IMR-90 (cell line): ENCODE measurements at regions not wholly inside any gene's neighbourhood (a gene's known extent, or its start where the extent isn't known, plus 50 kb on each side); places are given as distances from the start of the nearest gene placed in this dataset.

Source experiments
- ATAC-seq: fragments of 200-7000 bp; cut with Tn5 transposase; 2 replicates; pipeline ENCODE4 v1.9.1; 2020; ENCODE audit warnings: low read depth, mild to moderate bottlenecking, moderate library complexity
- BruUV-seq: library from RNA; stranded (reverse); fragments of 400-500 nt; replicated peaks from 2 replicates; lab custom pipeline; 2021; lab: Mats Ljungman, UMichigan
- CTCF ChIA-PET: fragments of 300-600 bp; formaldehyde crosslinking; extraction: SDS; loops from one replicate; lab custom pipeline; 2021; ENCODE audit warnings: antibody characterized with exemption; lab: Yijun Ruan, JAX
- POLR2A ChIA-PET: fragments of 300-600 bp; sonication (Branson Sonifier 250); formaldehyde crosslinking; loops from one replicate; lab custom pipeline; 2022; ENCODE audit warnings: antibody characterized with exemption; ENCODE audit not compliant: unreplicated experiment; lab: Charles Lee
- DNase-seq: peaks from one replicate; pipeline ENCODE4 v3.0.0; 2013
- H2AFZ ChIP-seq: replicated peaks from 2 replicates; pipeline ENCODE3; 2013; ENCODE audit warnings: low read length, mild to moderate bottlenecking; ENCODE audit not compliant: poor library complexity
- H2AK5ac ChIP-seq: 2 replicates; pipeline ENCODE4 v1.6.1; 2013; ENCODE audit warnings: low read depth, low read length, inconsistent platforms
- H2AK9ac ChIP-seq: replicated peaks from 2 replicates; pipeline ENCODE3; 2013; ENCODE audit warnings: mild to moderate bottlenecking, low read depth, low read length, moderate library complexity; ENCODE audit not compliant: poor library complexity
- H2BK120ac ChIP-seq: 2 replicates; pipeline ENCODE4 v1.6.1; 2013; ENCODE audit warnings: low read depth, low read length, inconsistent platforms
- H2BK15ac ChIP-seq: 3 replicates; pipeline ENCODE4 v1.6.1; 2013; ENCODE audit warnings: low read depth, low read length, inconsistent platforms
- H2BK20ac ChIP-seq: 2 replicates; pipeline ENCODE4 v1.6.1; 2013; ENCODE audit warnings: low read depth, mild to moderate bottlenecking, inconsistent platforms, low read length, moderate library complexity
- H2BK5ac ChIP-seq: 2 replicates; pipeline ENCODE4 v1.6.1; 2013; ENCODE audit warnings: mild to moderate bottlenecking, low read depth, low read length, inconsistent platforms; ENCODE audit not compliant: poor library complexity, severe bottlenecking
- H3K14ac ChIP-seq: replicated peaks from 2 replicates; pipeline ENCODE4 v1.6.1; 2013; ENCODE audit warnings: low read depth, low read length, inconsistent platforms
- H3K18ac ChIP-seq: 2 replicates; pipeline ENCODE4 v1.6.1; 2013; ENCODE audit warnings: low read depth, low read length, control low read depth
- H3K23ac ChIP-seq: 2 replicates; pipeline ENCODE4 v1.6.1; 2013; ENCODE audit warnings: low read depth, low read length, inconsistent platforms
- H3K27ac ChIP-seq: 2 replicates; pipeline ENCODE4 v1.5.1; 2013; ENCODE audit warnings: mild to moderate bottlenecking, control low read depth, low read length; ENCODE audit not compliant: insufficient read depth
- H3K27me3 ChIP-seq: 2 replicates; pipeline ENCODE4 v1.6.1; 2013; ENCODE audit warnings: low read length; ENCODE audit not compliant: control insufficient read depth, insufficient read depth
- H3K36me3 ChIP-seq: 2 replicates; pipeline ENCODE4 v1.6.1; 2013; ENCODE audit warnings: low read length, mixed read lengths; ENCODE audit not compliant: control insufficient read depth, insufficient read depth
- H3K4ac ChIP-seq: 2 replicates; pipeline ENCODE4 v1.6.1; 2013; ENCODE audit warnings: low read depth, low read length, inconsistent platforms
- H3K4me1 ChIP-seq: 2 replicates; pipeline ENCODE4 v1.6.1; 2013; ENCODE audit warnings: low read length, mixed read lengths; ENCODE audit not compliant: control insufficient read depth, insufficient read depth
- H3K4me2 ChIP-seq: 2 replicates; pipeline ENCODE4 v1.6.1; 2013; ENCODE audit warnings: low read depth, mild to moderate bottlenecking, control low read depth, low read length, moderate library complexity
- H3K4me3 ChIP-seq: 2 replicates; pipeline ENCODE4 v1.5.1; 2013; ENCODE audit warnings: low read depth, mild to moderate bottlenecking, control low read depth, low read length, moderate library complexity; ENCODE audit not compliant: insufficient read depth
- H3K56ac ChIP-seq: 2 replicates; pipeline ENCODE4 v1.6.1; 2013; ENCODE audit warnings: low read length, inconsistent platforms; ENCODE audit not compliant: insufficient read depth; ENCODE audit errors: extremely low read depth
- H3K79me1 ChIP-seq, 2 experiments: 2 replicates each; pipeline ENCODE4 v1.6.1; 2013; ENCODE audit warnings: low read length in 2 of 2, inconsistent platforms in 1 of 2, low read depth in 1 of 2
- H3K9ac ChIP-seq: 2 replicates; pipeline ENCODE4 v1.6.1; 2013; ENCODE audit warnings: low read depth, low read length, control low read depth
- H3K9me1 ChIP-seq: 2 replicates; pipeline ENCODE4 v1.6.1; 2013; ENCODE audit warnings: low read length, inconsistent platforms; ENCODE audit not compliant: insufficient read depth
- H3K9me3 ChIP-seq: 2 replicates; pipeline ENCODE4 v1.6.1; 2013; ENCODE audit warnings: low read length; ENCODE audit not compliant: control insufficient read depth, insufficient read depth
- H4K20me1 ChIP-seq: 2 replicates; pipeline ENCODE4 v1.6.1; 2013; ENCODE audit warnings: low read length, inconsistent platforms; ENCODE audit not compliant: insufficient read depth
- H4K5ac ChIP-seq: 2 replicates; pipeline ENCODE4 v1.6.1; 2013; ENCODE audit warnings: mild to moderate bottlenecking, low read depth, low read length, control low read depth
- H4K8ac ChIP-seq, 2 experiments: 2 replicates each; pipeline ENCODE4 v1.6.1; 2013; ENCODE audit warnings: low read depth in 2 of 2, low read length in 2 of 2, control low read depth in 1 of 2, inconsistent platforms in 1 of 2
- H4K91ac ChIP-seq: 2 replicates; pipeline ENCODE4 v1.6.1; 2013; ENCODE audit warnings: low read depth, low read length, inconsistent platforms; ENCODE audit not compliant: insufficient read depth
- BHLHE40 ChIP-seq: fragments of 150-350 bp; IDR thresholded peaks from 2 replicates; pipeline ENCODE4 v1.6.1; 2016; ENCODE audit warnings: mild to moderate bottlenecking, low read depth, low read length
- CHD1 ChIP-seq: IDR thresholded peaks from 2 replicates; pipeline ENCODE4 v1.6.1; 2012; ENCODE audit warnings: low read depth, low read length, improper control_type of control experiment
- FOS ChIP-seq: fragments of 150-350 bp; IDR thresholded peaks from 2 replicates; pipeline ENCODE4 v1.6.1; 2016; ENCODE audit warnings: low read depth, low read length
- NFE2L2 ChIP-seq: fragments of 150-350 bp; IDR thresholded peaks from 2 replicates; pipeline ENCODE4 v1.6.1; 2016; ENCODE audit warnings: low read depth, mild to moderate bottlenecking, low read length
- RCOR1 ChIP-seq: IDR thresholded peaks from 2 replicates; pipeline ENCODE4 v1.6.1; 2012; ENCODE audit warnings: mild to moderate bottlenecking, low read length, improper control_type of control experiment; ENCODE audit not compliant: insufficient replicate concordance
- RFX5 ChIP-seq: IDR thresholded peaks from 2 replicates; pipeline ENCODE4 v1.8.0; 2012; ENCODE audit warnings: low read depth, mild to moderate bottlenecking, low read length, moderate library complexity
- SMC3 ChIP-seq: fragments of 150-350 bp; IDR thresholded peaks from 2 replicates; pipeline ENCODE4 v1.6.1; 2016; ENCODE audit warnings: low read depth, mild to moderate bottlenecking, antibody characterized with exemption, low read length, moderate library complexity
- USF2 ChIP-seq: fragments of 150-350 bp; IDR thresholded peaks from 2 replicates; pipeline ENCODE4 v1.6.1; 2017; ENCODE audit warnings: mild to moderate bottlenecking, antibody characterized with exemption, low read length, low read depth
- dilution Hi-C: fragments of 300-500 bp; cut with HindIII; formaldehyde crosslinking; loops from one replicate; pipeline ENCODE4 v1.14.3; 2018; ENCODE audit warnings: low sequenced_read_pairs; ENCODE audit not compliant: unreplicated experiment
- in situ Hi-C: fragments of 300-500 bp; cut with MboI; formaldehyde crosslinking; loops from 3 replicates; pipeline ENCODE4 v1.14.3; 2019; ENCODE audit warnings: low sequenced_read_pairs, inconsistent platforms, mixed read lengths
- intact Hi-C: fragments of 100-400 bp; cut with micrococcal nuclease; formaldehyde crosslinking; loops from 2 replicates; pipeline ENCODE4 v1.10.0; 2022

- H3K23ac ChIP-seq = no peak overlapping the region
- H3K27me3 ChIP-seq = no peaks in the 10 kb centered on the region
- intact Hi-C loops (no loop called here), in situ Hi-C loops (no loop called here), dilution Hi-C loops (no loop called here)
- no peak overlapping the region for H2BK15ac ChIP-seq
- no peak overlapping the region for H2BK120ac ChIP-seq
- H4K5ac ChIP-seq = no peak overlapping the region
- H3K4ac ChIP-seq = no peak overlapping the region
- no TSS peak for BruUV-seq
- no peak overlapping the region for H2AK5ac ChIP-seq
- peaks cover 3% of the 10 kb centered on the region; the same call in 1 of the 2 replicates for H3K9me3 ChIP-seq
- POLR2A ChIA-PET = no interaction called here
- no peak overlapping the region for H2BK5ac ChIP-seq
- ATAC-seq (no peak), DNase-seq (no peak)
- no peaks in the 10 kb centered on the region for H3K4me1 ChIP-seq
- no peak overlapping the region for H4K8ac ChIP-seq
- H3K14ac ChIP-seq = no peak overlapping the region
- no peak overlapping the region for H2BK20ac ChIP-seq
- no peak for TF ChIP-seq FOS
- no peak for TF ChIP-seq SMC3
- TF ChIP-seq BHLHE40 = no peak
- TF ChIP-seq RCOR1 = no peak
- TF ChIP-seq USF2 = no peak
- TF ChIP-seq CHD1 = no peak
- no peak for TF ChIP-seq NFE2L2
- TF ChIP-seq RFX5 = no peak
- no peak overlapping the region for H2AFZ ChIP-seq
- H4K20me1 ChIP-seq = no peaks in the 10 kb centered on the region
- no peaks in the 10 kb centered on the region for H3K36me3 ChIP-seq
- no peak overlapping the region for H4K91ac ChIP-seq
- no peak overlapping the region for H3K56ac ChIP-seq
- no peaks in the 10 kb centered on the region for H3K9me1 ChIP-seq
- H3K27ac ChIP-seq = no peak overlapping the region
- no peaks in the 10 kb centered on the region for H3K79me1 ChIP-seq
- H3K18ac ChIP-seq = no peak overlapping the region
- no peak overlapping the region for H3K4me3 ChIP-seq
- no peak overlapping the region for H3K4me2 ChIP-seq
- CTCF ChIA-PET = no interaction called here
- H2AK9ac ChIP-seq = no peak overlapping the region
- no peak overlapping the region for H3K9ac ChIP-seq
Observed at GRCh38 chr6:95794749-95795148, 217.4 kb downstream of the MANEA start.
